Gastrocnemius medialis (tissue), 4 donors: ENCODE measurements at regions not wholly inside any gene's neighbourhood (a gene's known extent, or its start where the extent isn't known, plus 50 kb on each side); places are given as distances from the start of the nearest gene placed in this dataset.

Source experiments
- CTCF ChIP-seq, 5 experiments: fragments of 450-650 bp in 3 of 5; fragments of 200-600 bp in 2 of 5; sonication (generic) in 2 of 5; IDR thresholded peaks in 4 of 5; conservative IDR thresholded peaks in 1 of 5; 1 replicate in 4 of 5; 2 replicates in 1 of 5; pipeline ENCODE4 v1.5.1; 2016 to 2019; ENCODE audit warnings: antibody characterized with exemption in 5 of 5, mild to moderate bottlenecking in 3 of 5, moderate library complexity in 3 of 5
- POLR2A ChIP-seq, 2 donors: fragments of 450-650 bp; IDR thresholded peaks; one replicate each; pipeline ENCODE4 v1.6.1; 2017; ENCODE audit warnings: antibody characterized with exemption in 2 of 2, mild to moderate bottlenecking in 2 of 2, moderate library complexity in 2 of 2

GRCh38 chr12:89992668-89993451 lies 284.2 kb upstream of the ATP2B1 start:
- TF ChIP-seq POLR2A (IDR thresholded peaks at IDR 0.05): no peak
- TF ChIP-seq CTCF (IDR thresholded peaks at IDR 0.05 in 4 of 5, conservative IDR thresholded peaks at IDR 0.05 in 1 of 5): no peak
